GM18498 (cell line): ENCODE measurements at regions not wholly inside any gene's neighbourhood (a gene's known extent, or its start where the extent isn't known, plus 50 kb on each side); places are given as distances from the start of the nearest gene placed in this dataset.
"Not testable (repeated sequence)": the region's sequence is repeated elsewhere in the genome, so short reads cannot be mapped to it uniquely, and the experiment has no call there.

Experiments
- ATAC-seq: cut with Tn5 transposase; IDR thresholded peaks from one replicate; pipeline ENCODE4 v1.9.1; 2021; ENCODE audit warnings: mild to moderate bottlenecking, moderate library complexity; ENCODE audit not compliant: unreplicated experiment

- ATAC-seq = peak; percentile 82
Observed at GRCh38 chr6:28657769-28658465, 132.2 kb downstream of the GPX5 start.

- ATAC-seq = peak; percentile 8
Observed at GRCh38 chr6:28658475-28659249, 133.0 kb downstream of the GPX5 start.

GRCh38 chr6:28659250-28659566, 133.5 kb downstream of the GPX5 start:
- ATAC-seq = no peak

- ATAC-seq = no peak
Observed at GRCh38 chr6:28661097-28661713, 135.5 kb downstream of the GPX5 start.

GRCh38 chr6:28664870-28665396, 139.3 kb downstream of the GPX5 start:
- no peak for ATAC-seq

GRCh38 chr6:28673417-28673786, 147.7 kb downstream of the GPX5 start:
- ATAC-seq = no peak

- ATAC-seq = no peak
Observed at GRCh38 chr6:28673787-28674671, 148.3 kb downstream of the GPX5 start.

GRCh38 chr6:28675600-28675999, 149.9 kb downstream of the GPX5 start:
- no peak for ATAC-seq

GRCh38 chr6:28682542-28682941, 156.9 kb downstream of the GPX5 start:
- no peak for ATAC-seq

GRCh38 chr6:28682956-28683685, 157.4 kb downstream of the GPX5 start:
- ATAC-seq = not testable (repeated sequence)

GRCh38 chr6:28683945-28684538, 158.4 kb downstream of the GPX5 start:
- ATAC-seq = no peak

- ATAC-seq = not testable (repeated sequence)
Observed at GRCh38 chr6:28685960-28686359, 160.3 kb downstream of the GPX5 start.

- not testable (repeated sequence) for ATAC-seq
Observed at GRCh38 chr6:28686446-28687027, 160.9 kb downstream of the GPX5 start.

GRCh38 chr6:28687309-28687981, 161.8 kb downstream of the GPX5 start:
- not testable (repeated sequence) for ATAC-seq

- not testable (repeated sequence) for ATAC-seq
Observed at GRCh38 chr6:28691991-28692390, 166.3 kb downstream of the GPX5 start.

GRCh38 chr6:28693033-28693750, 167.5 kb downstream of the GPX5 start:
- ATAC-seq = no peak

- no peak for ATAC-seq
Observed at GRCh38 chr6:28693751-28694443, 168.2 kb downstream of the GPX5 start.

GRCh38 chr6:28695715-28696114, 170.0 kb downstream of the GPX5 start:
- ATAC-seq = no peak
